ENCODE measurements at regions not wholly inside any gene's neighbourhood (a gene's known extent, or its start where the extent isn't known, plus 50 kb on each side); places are given as distances from the start of the nearest gene placed in this dataset.

- TF ChIP-seq TCF12 (IDR thresholded peaks at IDR 0.05; ENCODE audit: low read depth) (no peak), CREB1 (IDR thresholded peaks at IDR 0.05; ENCODE audit: low read depth) (no peak), TEAD4 (IDR thresholded peaks at IDR 0.05) (no peak), TAF1 (IDR thresholded peaks at IDR 0.05; ENCODE audit: low read depth) (no peak), ZBTB7A (IDR thresholded peaks at IDR 0.05; ENCODE audit: low read depth) (no peak), FOXM1 (IDR thresholded peaks at IDR 0.05; ENCODE audit: borderline replicate concordance, low read depth) (no peak), EP300 (IDR thresholded peaks at IDR 0.05; ENCODE audit: borderline replicate concordance) (no peak), YY1 (IDR thresholded peaks at IDR 0.05; ENCODE audit: low read depth) (no peak), NFIC (IDR thresholded peaks at IDR 0.05) (no peak), USF1 (IDR thresholded peaks at IDR 0.05) (no peak), CEBPB (IDR thresholded peaks at IDR 0.05) (no peak), MAX (IDR thresholded peaks at IDR 0.05) (no peak), EGR1 (IDR thresholded peaks at IDR 0.05) (no peak), REST (IDR thresholded peaks at IDR 0.05; ENCODE audit: low read depth) (no peak), RAD21 (IDR thresholded peaks at IDR 0.05; ENCODE audit: low read depth) (no peak)
These were observed 87.9 kb downstream of the DIPK2A start for GRCh38 chr3:144059481-144059880.

- TF ChIP-seq RAD21 (IDR thresholded peaks at IDR 0.05; ENCODE audit: low read depth) (no peak), CEBPB (IDR thresholded peaks at IDR 0.05) (no peak), MAX (IDR thresholded peaks at IDR 0.05) (no peak), EGR1 (IDR thresholded peaks at IDR 0.05) (no peak), YY1 (IDR thresholded peaks at IDR 0.05; ENCODE audit: low read depth) (no peak), ZBTB7A (IDR thresholded peaks at IDR 0.05; ENCODE audit: low read depth) (no peak), REST (IDR thresholded peaks at IDR 0.05; ENCODE audit: low read depth) (no peak), TEAD4 (IDR thresholded peaks at IDR 0.05) (no peak), TAF1 (IDR thresholded peaks at IDR 0.05; ENCODE audit: low read depth) (no peak), EP300 (IDR thresholded peaks at IDR 0.05; ENCODE audit: borderline replicate concordance) (no peak), FOXM1 (IDR thresholded peaks at IDR 0.05; ENCODE audit: borderline replicate concordance, low read depth) (no peak), NFIC (IDR thresholded peaks at IDR 0.05) (no peak), USF1 (IDR thresholded peaks at IDR 0.05) (no peak), TCF12 (IDR thresholded peaks at IDR 0.05; ENCODE audit: low read depth) (no peak), CREB1 (IDR thresholded peaks at IDR 0.05; ENCODE audit: low read depth) (no peak)
These were observed 89.3 kb downstream of the DIPK2A start for GRCh38 chr3:144060881-144061280.

GRCh38 chr3:144063306-144063705 lies 91.7 kb downstream of the DIPK2A start:
- TF ChIP-seq EGR1 (IDR thresholded peaks at IDR 0.05), result no peak
- no peak for TF ChIP-seq TEAD4 (IDR thresholded peaks at IDR 0.05)
- TF ChIP-seq REST (IDR thresholded peaks at IDR 0.05; ENCODE audit: low read depth), result no peak
- no peak for TF ChIP-seq TAF1 (IDR thresholded peaks at IDR 0.05; ENCODE audit: low read depth)
- no peak for TF ChIP-seq MAX (IDR thresholded peaks at IDR 0.05)
- TF ChIP-seq NFIC (IDR thresholded peaks at IDR 0.05), result no peak
- TF ChIP-seq RAD21 (IDR thresholded peaks at IDR 0.05; ENCODE audit: low read depth), result no peak
- no peak for TF ChIP-seq TCF12 (IDR thresholded peaks at IDR 0.05; ENCODE audit: low read depth)
- no peak for TF ChIP-seq CREB1 (IDR thresholded peaks at IDR 0.05; ENCODE audit: low read depth)
- no peak for TF ChIP-seq YY1 (IDR thresholded peaks at IDR 0.05; ENCODE audit: low read depth)
- no peak for TF ChIP-seq USF1 (IDR thresholded peaks at IDR 0.05)
- no peak for TF ChIP-seq EP300 (IDR thresholded peaks at IDR 0.05; ENCODE audit: borderline replicate concordance)
- no peak for TF ChIP-seq CEBPB (IDR thresholded peaks at IDR 0.05)
- no peak for TF ChIP-seq ZBTB7A (IDR thresholded peaks at IDR 0.05; ENCODE audit: low read depth)
- no peak for TF ChIP-seq FOXM1 (IDR thresholded peaks at IDR 0.05; ENCODE audit: borderline replicate concordance, low read depth)
